ENCODE measurements at regions not wholly inside any gene's neighbourhood (a gene's known extent, or its start where the extent isn't known, plus 50 kb on each side); places are given as distances from the start of the nearest gene placed in this dataset.
"Not testable (repeated sequence)": the region's sequence is repeated elsewhere in the genome, so short reads cannot be mapped to it uniquely, and the experiment has no call there.

DNA sequence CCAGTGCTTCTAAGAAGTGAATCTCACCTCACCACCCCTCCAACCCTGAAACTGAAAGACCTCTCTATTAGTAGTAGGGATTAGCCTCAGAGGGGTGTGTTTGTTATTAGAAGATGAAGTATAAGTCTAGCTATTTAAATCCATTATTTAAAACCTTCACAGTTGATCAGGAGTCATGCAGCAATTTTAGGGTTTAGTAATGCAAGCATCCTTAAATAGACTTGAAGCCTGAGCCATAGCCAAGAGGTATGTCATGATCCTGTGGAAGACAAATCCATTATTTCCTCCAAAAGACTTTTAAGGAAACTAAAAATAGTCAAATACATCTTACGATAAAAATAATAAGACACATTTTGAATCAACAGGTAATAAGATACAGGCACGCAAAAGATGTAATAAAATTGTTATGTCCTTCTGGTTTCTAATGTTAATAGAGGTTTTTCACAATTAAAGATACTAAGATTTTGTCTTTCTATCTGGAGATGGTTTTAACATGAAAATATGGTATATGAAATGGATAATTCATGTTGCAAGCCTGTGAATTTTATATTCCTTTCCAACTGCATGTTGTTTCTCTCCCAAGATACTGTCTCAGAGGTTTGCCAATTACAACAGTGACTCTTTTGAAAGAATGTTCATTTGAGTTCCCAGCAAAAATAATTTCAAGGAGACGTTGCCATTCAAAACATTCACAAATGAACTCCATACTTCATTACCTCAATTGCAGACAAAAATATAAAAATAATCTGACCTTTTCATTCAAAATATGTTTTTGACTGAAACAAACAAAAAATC, 68.0 kb downstream of the LUZP4 start:
- WGBS, 3 donors: 60 to 65% (median 61%) methylated on average over 3 of the region's 3 CpGs
- H3K4me3 ChIP-seq: no peak overlapping the region
- no peaks in the 10 kb centered on the region for H3K4me1 ChIP-seq
- TF ChIP-seq, protein P1, sequence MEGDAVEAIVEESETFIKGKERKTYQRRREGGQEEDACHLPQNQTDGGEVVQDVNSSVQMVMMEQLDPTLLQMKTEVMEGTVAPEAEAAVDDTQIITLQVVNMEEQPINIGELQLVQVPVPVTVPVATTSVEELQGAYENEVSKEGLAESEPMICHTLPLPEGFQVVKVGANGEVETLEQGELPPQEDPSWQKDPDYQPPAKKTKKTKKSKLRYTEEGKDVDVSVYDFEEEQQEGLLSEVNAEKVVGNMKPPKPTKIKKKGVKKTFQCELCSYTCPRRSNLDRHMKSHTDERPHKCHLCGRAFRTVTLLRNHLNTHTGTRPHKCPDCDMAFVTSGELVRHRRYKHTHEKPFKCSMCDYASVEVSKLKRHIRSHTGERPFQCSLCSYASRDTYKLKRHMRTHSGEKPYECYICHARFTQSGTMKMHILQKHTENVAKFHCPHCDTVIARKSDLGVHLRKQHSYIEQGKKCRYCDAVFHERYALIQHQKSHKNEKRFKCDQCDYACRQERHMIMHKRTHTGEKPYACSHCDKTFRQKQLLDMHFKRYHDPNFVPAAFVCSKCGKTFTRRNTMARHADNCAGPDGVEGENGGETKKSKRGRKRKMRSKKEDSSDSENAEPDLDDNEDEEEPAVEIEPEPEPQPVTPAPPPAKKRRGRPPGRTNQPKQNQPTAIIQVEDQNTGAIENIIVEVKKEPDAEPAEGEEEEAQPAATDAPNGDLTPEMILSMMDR (IDR thresholded peaks at IDR 0.05): no peak
- DNase-seq: no peak
- no peaks in the 10 kb centered on the region for H3K36me3 ChIP-seq (ENCODE audit: insufficient read depth in 1 of 2, low read depth in 1 of 2)
- H3K9me3 ChIP-seq: no peaks in the 10 kb centered on the region
- ATAC-seq: no peak
- H3K27me3 ChIP-seq (ENCODE audit: insufficient read depth in 3 of 3, low read length in 2 of 3): peaks cover 0 to 33% (median 0%) of the 10 kb centered on the region in 3 donors
- intact Hi-C loops (cut with DNase I): no loop called here
- H3K27ac ChIP-seq: no peak overlapping the region

DNA sequence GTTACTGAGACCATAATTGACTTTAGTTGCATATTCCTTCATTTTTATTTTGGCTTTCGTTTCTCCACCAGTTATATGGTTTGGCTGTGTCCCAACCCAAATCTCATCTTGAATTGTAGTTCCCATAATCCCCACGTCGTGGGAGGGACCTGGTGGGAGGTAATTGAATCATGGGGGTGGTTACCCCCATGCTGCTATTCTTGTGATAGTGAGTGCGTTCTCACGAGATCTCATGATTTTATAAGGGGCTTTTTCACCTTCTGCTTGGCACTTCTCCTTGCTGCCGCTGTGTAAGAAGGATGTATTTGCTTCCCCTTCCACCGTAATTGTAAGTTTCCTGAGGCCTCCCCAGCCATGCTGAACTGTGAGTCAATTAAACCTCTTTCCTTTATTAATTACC, 70.0 kb downstream of the LUZP4 start:
- H3K36me3 ChIP-seq (ENCODE audit: insufficient read depth in 1 of 2, low read depth in 1 of 2); H3K4me1 ChIP-seq; H3K27ac ChIP-seq; H3K4me3 ChIP-seq; ATAC-seq; DNase-seq; intact Hi-C loops (cut with DNase I); H3K9me3 ChIP-seq: not testable (repeated sequence)
- WGBS, 3 donors: 59 to 68% (median 62%) methylated on average over 7 of the region's 7 CpGs
- H3K27me3 ChIP-seq (ENCODE audit: insufficient read depth in 3 of 3, low read length in 2 of 3): peaks cover 0 to 39% (median 0%) of the 10 kb centered on the region in 3 donors

DNA sequence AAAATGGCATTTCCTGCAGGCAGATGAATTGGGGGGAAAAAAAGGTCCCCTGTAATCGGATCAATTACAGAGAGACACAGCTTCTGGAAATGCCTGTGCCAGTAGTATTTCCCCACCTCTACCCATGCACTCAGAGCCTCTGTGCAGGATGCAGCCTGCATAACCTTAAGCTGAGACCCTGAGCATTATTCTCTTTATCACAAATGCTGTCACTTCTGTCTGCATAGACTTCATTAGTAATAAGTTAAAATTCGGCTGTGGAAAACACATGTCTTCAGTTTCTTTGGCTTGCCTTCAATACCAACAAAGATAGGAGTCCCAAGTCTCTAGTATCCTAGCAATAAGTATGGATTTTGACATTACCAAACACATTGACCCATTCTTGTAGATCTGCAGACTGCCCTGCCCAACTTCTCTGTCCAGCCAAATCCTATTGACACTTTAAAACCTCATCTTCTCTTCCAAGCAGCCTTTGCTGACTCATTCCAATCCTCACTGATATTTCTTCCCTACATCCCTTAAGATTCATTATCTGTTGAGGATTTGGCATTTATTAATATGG, 70.8 kb downstream of the LUZP4 start:
- Histone ChIP-seq H3K4me3 (no peak overlapping the region), H3K9me3 (no peaks in the 10 kb centered on the region), H3K27me3 (ENCODE audit: insufficient read depth in 3 of 3, low read length in 2 of 3) (peaks cover 0 to 39% (median 0%) of the 10 kb centered on the region in 3 donors), H3K27ac (no peak overlapping the region), H3K4me1 (no peaks in the 10 kb centered on the region), H3K36me3 (ENCODE audit: insufficient read depth in 1 of 2, low read depth in 1 of 2) (no peaks in the 10 kb centered on the region)
- 60 to 67% (median 63%) methylated on average over 2 of the region's 2 CpGs for WGBS, 3 donors
- DNase-seq (no peak), ATAC-seq (no peak)
- intact Hi-C loops (cut with DNase I): no loop called here
- TF ChIP-seq, protein P1 (IDR thresholded peaks at IDR 0.05): no peak

DNA sequence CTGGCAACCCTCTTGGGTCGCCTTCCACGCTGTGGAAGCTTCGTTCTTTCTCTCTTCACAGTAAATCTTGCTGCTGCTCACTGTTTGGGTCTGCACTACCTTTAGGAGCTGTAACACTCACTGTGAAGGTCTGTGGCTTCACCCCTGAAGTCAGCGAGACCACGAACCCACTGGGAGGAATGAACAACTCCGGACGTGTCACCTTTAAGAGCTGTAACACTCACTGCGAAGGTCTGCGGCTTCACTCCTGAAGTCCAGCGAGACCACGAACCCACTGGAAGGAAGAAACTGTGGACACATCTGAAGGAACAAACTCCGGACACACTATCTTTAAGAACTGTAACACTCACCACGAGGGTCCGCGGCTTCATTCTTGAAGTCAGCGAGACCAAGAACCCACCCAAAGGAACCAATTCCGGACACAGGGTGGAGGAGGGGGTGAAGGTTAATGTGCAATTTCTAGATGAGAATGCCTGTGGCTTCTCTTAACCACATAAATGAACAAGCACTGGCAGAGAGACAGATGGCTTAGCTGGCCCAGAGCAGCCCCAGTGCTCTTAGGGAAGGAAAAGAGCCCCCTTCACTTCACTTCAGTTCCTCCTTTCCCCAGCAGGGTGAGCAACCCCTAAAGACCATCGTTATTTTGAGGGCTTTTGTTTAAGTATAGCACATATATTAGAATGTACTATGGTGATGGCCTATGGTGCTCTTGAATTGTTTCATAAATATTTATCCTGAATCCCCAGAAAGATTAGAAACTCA, 73.0 kb downstream of the LUZP4 start:
- 83 to 93% (median 87%) methylated on average over 18 of the region's 18 CpGs for WGBS, 3 donors
- intact Hi-C loops (cut with DNase I): no loop called here
- ATAC-seq (no peak), DNase-seq (no peak)
- Histone ChIP-seq H3K4me1 (no peaks in the 10 kb centered on the region), H3K27me3 (ENCODE audit: insufficient read depth in 3 of 3, low read length in 2 of 3) (peaks cover 0 to 34% (median 0%) of the 10 kb centered on the region in 3 donors), H3K9me3 (no peaks in the 10 kb centered on the region), H3K4me3 (no peak overlapping the region), H3K27ac (no peak overlapping the region), H3K36me3 (ENCODE audit: insufficient read depth in 1 of 2, low read depth in 1 of 2) (no peaks in the 10 kb centered on the region)
- TF ChIP-seq, protein P1 (IDR thresholded peaks at IDR 0.05): no peak

DNA sequence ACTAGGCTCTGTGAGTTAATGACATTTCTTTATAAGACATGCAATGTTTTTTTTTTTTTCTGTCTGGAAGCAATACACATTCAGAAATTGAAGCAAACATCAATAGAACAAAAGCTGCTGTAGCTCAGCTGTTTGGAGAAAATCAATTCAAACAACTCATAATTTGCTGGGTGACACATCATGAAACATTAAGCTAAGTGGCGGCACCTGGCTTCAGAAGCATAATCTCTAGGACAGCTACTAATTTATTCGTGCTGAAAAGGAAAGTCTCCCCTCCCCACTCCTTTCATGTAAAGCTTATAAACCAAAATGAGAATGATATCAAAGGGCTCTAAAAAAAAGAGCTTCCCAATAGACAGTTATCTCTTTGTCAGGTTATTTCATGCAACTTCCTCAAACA, 73.9 kb downstream of the LUZP4 start:
- H3K36me3 ChIP-seq (ENCODE audit: insufficient read depth in 1 of 2, low read depth in 1 of 2): no peaks in the 10 kb centered on the region
- intact Hi-C loops (cut with DNase I): no loop called here
- no peak overlapping the region for H3K4me3 ChIP-seq
- no peak overlapping the region for H3K27ac ChIP-seq
- H3K9me3 ChIP-seq: no peaks in the 10 kb centered on the region
- TF ChIP-seq, protein P1 (IDR thresholded peaks at IDR 0.05): no peak
- ATAC-seq (no peak), DNase-seq (no peak)
- no peaks in the 10 kb centered on the region for H3K4me1 ChIP-seq
- whole genome bisulfite sequencing, 3 donors: 48 to 76% (median 57%) methylated on average over 2 of the region's 2 CpGs
- H3K27me3 ChIP-seq (ENCODE audit: insufficient read depth in 3 of 3, low read length in 2 of 3): peaks cover 0 to 34% (median 0%) of the 10 kb centered on the region in 3 donors

All from psoas muscle (tissue), 7 donors.